ENCODE measurements at regions not wholly inside any gene's neighbourhood (a gene's known extent, or its start where the extent isn't known, plus 50 kb on each side); places are given as distances from the start of the nearest gene placed in this dataset.

DNA sequence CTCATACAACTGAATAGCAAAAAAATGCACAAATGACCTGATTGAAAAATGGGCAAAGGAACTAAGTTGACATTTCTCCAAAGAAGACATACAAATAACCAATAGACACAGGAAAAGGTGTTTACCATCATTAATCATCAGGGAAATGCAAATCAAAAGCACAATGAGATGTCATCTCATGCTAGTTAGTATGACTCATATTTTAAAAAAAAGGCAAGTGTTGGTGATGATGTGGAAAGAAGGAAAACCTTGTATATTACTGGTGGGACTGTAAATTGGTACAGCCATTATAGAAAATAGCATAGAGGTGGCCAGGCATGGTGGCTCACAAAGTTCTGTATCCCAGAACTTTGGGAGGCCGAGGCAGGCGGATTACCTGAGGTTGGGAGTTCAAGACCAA, 232.5 kb upstream of the ZFHX3 start (continued):
- no peak for TF ChIP-seq RNF2 (IDR thresholded peaks at IDR 0.05; ENCODE audit: borderline replicate concordance, low read depth, low read length, missing control alignments, poor library complexity, severe bottlenecking)

Data from H1 (cell line).